ENCODE measurements at regions not wholly inside any gene's neighbourhood (a gene's known extent, or its start where the extent isn't known, plus 50 kb on each side); places are given as distances from the start of the nearest gene placed in this dataset.

GRCh38 chr7:91681718-91682117 is 198.8 kb downstream of the MTERF1 start:
- intact Hi-C loops (cut with micrococcal nuclease; ENCODE audit: unreplicated experiment) = no loop called here
- no peaks in the 10 kb centered on the region for H3K27me3 ChIP-seq (ENCODE audit: control insufficient read depth, insufficient read depth, low read length)
- CTCF ChIA-PET = no interaction called here
- ATAC-seq (no peak), DNase-seq (ENCODE audit: low read depth, low spot score) (no peak)
- TF ChIP-seq, protein P1, sequence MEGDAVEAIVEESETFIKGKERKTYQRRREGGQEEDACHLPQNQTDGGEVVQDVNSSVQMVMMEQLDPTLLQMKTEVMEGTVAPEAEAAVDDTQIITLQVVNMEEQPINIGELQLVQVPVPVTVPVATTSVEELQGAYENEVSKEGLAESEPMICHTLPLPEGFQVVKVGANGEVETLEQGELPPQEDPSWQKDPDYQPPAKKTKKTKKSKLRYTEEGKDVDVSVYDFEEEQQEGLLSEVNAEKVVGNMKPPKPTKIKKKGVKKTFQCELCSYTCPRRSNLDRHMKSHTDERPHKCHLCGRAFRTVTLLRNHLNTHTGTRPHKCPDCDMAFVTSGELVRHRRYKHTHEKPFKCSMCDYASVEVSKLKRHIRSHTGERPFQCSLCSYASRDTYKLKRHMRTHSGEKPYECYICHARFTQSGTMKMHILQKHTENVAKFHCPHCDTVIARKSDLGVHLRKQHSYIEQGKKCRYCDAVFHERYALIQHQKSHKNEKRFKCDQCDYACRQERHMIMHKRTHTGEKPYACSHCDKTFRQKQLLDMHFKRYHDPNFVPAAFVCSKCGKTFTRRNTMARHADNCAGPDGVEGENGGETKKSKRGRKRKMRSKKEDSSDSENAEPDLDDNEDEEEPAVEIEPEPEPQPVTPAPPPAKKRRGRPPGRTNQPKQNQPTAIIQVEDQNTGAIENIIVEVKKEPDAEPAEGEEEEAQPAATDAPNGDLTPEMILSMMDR (IDR thresholded peaks at IDR 0.05) = no peak
- TF ChIP-seq POLR2AphosphoS5 (IDR thresholded peaks at IDR 0.05; ENCODE audit: low read depth, low read length) (no peak), TCF7L2 (IDR thresholded peaks at IDR 0.05; ENCODE audit: low read depth, low read length) (no peak), SIN3A (IDR thresholded peaks at IDR 0.05; ENCODE audit: borderline replicate concordance, insufficient read depth, low read depth, low read length) (no peak)
- TF ChIP-seq, protein P2, sequence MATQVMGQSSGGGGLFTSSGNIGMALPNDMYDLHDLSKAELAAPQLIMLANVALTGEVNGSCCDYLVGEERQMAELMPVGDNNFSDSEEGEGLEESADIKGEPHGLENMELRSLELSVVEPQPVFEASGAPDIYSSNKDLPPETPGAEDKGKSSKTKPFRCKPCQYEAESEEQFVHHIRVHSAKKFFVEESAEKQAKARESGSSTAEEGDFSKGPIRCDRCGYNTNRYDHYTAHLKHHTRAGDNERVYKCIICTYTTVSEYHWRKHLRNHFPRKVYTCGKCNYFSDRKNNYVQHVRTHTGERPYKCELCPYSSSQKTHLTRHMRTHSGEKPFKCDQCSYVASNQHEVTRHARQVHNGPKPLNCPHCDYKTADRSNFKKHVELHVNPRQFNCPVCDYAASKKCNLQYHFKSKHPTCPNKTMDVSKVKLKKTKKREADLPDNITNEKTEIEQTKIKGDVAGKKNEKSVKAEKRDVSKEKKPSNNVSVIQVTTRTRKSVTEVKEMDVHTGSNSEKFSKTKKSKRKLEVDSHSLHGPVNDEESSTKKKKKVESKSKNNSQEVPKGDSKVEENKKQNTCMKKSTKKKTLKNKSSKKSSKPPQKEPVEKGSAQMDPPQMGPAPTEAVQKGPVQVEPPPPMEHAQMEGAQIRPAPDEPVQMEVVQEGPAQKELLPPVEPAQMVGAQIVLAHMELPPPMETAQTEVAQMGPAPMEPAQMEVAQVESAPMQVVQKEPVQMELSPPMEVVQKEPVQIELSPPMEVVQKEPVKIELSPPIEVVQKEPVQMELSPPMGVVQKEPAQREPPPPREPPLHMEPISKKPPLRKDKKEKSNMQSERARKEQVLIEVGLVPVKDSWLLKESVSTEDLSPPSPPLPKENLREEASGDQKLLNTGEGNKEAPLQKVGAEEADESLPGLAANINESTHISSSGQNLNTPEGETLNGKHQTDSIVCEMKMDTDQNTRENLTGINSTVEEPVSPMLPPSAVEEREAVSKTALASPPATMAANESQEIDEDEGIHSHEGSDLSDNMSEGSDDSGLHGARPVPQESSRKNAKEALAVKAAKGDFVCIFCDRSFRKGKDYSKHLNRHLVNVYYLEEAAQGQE (IDR thresholded peaks at IDR 0.05; ENCODE audit: insufficient read depth in 1 of 2, low read depth in 2 of 2, low read length in 1 of 2) = no peak
- POLR2A ChIA-PET = no interaction called here
- H3K4me3 ChIP-seq (ENCODE audit: low read depth in 2 of 2, low read length in 2 of 2) = no peak overlapping the region
- no peaks in the 10 kb centered on the region for H3K4me1 ChIP-seq (ENCODE audit: control insufficient read depth, insufficient read depth, low read length)
- in situ Hi-C loops (cut with HindIII; ENCODE audit: low pct_unique_long_range_greater_than_20kb, low sequenced_read_pairs) = no loop called here
- no TSS peak for BruUV-seq (replicated peaks)
- no peaks in the 10 kb centered on the region for H3K36me3 ChIP-seq (ENCODE audit: control insufficient read depth, insufficient read depth, low read length)
- H3K9me3 ChIP-seq (ENCODE audit: control insufficient read depth, insufficient read depth, low read depth, low read length) = no peaks in the 10 kb centered on the region
- no peak overlapping the region for H3K27ac ChIP-seq (ENCODE audit: low read length)

GRCh38 chr7:91683823-91684222 is 196.7 kb downstream of the MTERF1 start:
- ChIA-PET POLR2A (no interaction called here), CTCF (no interaction called here)
- Histone ChIP-seq H3K4me3 (ENCODE audit: low read depth in 2 of 2, low read length in 2 of 2) (no peak overlapping the region), H3K4me1 (ENCODE audit: control insufficient read depth, insufficient read depth, low read length) (no peaks in the 10 kb centered on the region), H3K9me3 (ENCODE audit: control insufficient read depth, insufficient read depth, low read depth, low read length) (no peaks in the 10 kb centered on the region), H3K36me3 (ENCODE audit: control insufficient read depth, insufficient read depth, low read length) (no peaks in the 10 kb centered on the region), H3K27ac (ENCODE audit: low read length) (no peak overlapping the region), H3K27me3 (ENCODE audit: control insufficient read depth, insufficient read depth, low read length) (no peaks in the 10 kb centered on the region)
- TF ChIP-seq, protein P1 (IDR thresholded peaks at IDR 0.05) = no peak
- TF ChIP-seq SIN3A (IDR thresholded peaks at IDR 0.05; ENCODE audit: borderline replicate concordance, insufficient read depth, low read depth, low read length) (no peak), POLR2AphosphoS5 (IDR thresholded peaks at IDR 0.05; ENCODE audit: low read depth, low read length) (no peak), TCF7L2 (IDR thresholded peaks at IDR 0.05; ENCODE audit: low read depth, low read length) (no peak)
- TF ChIP-seq, protein P2 (IDR thresholded peaks at IDR 0.05; ENCODE audit: insufficient read depth in 1 of 2, low read depth in 2 of 2, low read length in 1 of 2) = no peak
- in situ Hi-C loops (cut with HindIII; ENCODE audit: low pct_unique_long_range_greater_than_20kb, low sequenced_read_pairs) = no loop called here
- ATAC-seq = no peak
- BruUV-seq (replicated peaks) = no TSS peak
- intact Hi-C loops (cut with micrococcal nuclease; ENCODE audit: unreplicated experiment) = no loop called here
- no peak for DNase-seq (ENCODE audit: low read depth, low spot score)

All from Panc1 (cell line).